ENCODE measurements at regions not wholly inside any gene's neighbourhood (a gene's known extent, or its start where the extent isn't known, plus 50 kb on each side); places are given as distances from the start of the nearest gene placed in this dataset.

DNA sequence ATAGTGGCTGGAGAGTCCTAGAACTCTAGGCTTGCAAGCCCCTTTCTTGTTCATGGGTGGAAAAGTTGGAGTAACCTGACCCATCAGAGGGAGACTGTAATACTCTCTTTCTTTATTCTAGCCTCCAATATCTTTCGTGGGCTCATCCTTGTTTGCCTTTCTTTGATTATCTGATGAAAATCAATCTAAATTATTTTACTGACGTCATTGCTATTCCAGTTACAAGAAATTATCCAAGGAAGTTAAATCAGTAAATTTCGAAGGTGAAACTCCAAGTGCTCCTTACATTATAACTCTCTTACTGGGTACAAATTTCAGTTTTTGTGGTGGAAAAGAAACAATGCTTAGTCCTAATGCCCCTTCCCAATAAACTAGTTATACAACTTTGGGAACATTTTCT is 412.9 kb downstream of the IDS start:
- TF ChIP-seq, protein P1, sequence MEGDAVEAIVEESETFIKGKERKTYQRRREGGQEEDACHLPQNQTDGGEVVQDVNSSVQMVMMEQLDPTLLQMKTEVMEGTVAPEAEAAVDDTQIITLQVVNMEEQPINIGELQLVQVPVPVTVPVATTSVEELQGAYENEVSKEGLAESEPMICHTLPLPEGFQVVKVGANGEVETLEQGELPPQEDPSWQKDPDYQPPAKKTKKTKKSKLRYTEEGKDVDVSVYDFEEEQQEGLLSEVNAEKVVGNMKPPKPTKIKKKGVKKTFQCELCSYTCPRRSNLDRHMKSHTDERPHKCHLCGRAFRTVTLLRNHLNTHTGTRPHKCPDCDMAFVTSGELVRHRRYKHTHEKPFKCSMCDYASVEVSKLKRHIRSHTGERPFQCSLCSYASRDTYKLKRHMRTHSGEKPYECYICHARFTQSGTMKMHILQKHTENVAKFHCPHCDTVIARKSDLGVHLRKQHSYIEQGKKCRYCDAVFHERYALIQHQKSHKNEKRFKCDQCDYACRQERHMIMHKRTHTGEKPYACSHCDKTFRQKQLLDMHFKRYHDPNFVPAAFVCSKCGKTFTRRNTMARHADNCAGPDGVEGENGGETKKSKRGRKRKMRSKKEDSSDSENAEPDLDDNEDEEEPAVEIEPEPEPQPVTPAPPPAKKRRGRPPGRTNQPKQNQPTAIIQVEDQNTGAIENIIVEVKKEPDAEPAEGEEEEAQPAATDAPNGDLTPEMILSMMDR (IDR thresholded peaks at IDR 0.05; ENCODE audit: low read depth, low read length, missing control alignments) = no peak
- H3K36me3 ChIP-seq (replicated peaks) = no peaks in the 10 kb centered on the region
- no peak overlapping the region for H3K4me3 ChIP-seq (ENCODE audit: low read depth, low read length)
- in situ Hi-C loops (cut with HindIII; ENCODE audit: low pct_ligation_motif_present, low sequenced_read_pairs) = no loop called here
- H3K27ac ChIP-seq = no peak overlapping the region
- DNase-seq = no peak
- H3K27me3 ChIP-seq (replicated peaks) = no peaks in the 10 kb centered on the region

DNA sequence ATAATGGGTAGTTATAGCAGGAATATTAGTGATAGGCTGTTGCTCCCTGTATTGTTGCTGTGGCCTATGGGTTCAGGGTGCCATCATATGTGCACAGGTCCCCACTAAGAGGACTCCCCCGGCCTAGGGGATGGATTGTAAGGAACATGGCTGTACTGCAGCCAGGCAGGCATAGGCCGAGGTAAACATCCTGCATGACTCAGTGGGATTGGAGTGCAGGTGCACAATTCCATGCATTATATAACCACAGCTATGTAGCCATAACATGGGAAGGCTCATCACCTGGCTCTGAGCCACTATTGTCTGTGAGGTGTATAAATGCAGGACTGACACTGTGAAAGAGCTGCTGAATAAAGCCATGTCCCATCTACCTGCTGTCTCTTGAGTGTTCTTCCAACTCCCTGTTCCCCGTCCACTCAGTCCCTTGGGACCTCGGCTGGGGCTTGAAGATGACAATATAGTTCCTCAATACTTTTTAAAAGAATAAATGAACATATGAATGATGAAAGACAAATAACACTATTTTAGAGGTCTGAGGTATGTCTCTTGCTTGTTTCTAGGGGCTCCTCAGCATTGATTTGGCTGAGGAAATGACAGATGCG is 425.2 kb downstream of the IDS start:
- TF ChIP-seq, protein P1 (IDR thresholded peaks at IDR 0.05; ENCODE audit: low read depth, low read length, missing control alignments) = no peak
- Histone ChIP-seq H3K36me3 (replicated peaks) (no peaks in the 10 kb centered on the region), H3K27me3 (replicated peaks) (no peaks in the 10 kb centered on the region), H3K4me3 (ENCODE audit: low read depth, low read length) (no peak overlapping the region), H3K27ac (no peak overlapping the region)
- no peak for DNase-seq
- in situ Hi-C loops (cut with HindIII; ENCODE audit: low pct_ligation_motif_present, low sequenced_read_pairs) = no loop called here

DNA sequence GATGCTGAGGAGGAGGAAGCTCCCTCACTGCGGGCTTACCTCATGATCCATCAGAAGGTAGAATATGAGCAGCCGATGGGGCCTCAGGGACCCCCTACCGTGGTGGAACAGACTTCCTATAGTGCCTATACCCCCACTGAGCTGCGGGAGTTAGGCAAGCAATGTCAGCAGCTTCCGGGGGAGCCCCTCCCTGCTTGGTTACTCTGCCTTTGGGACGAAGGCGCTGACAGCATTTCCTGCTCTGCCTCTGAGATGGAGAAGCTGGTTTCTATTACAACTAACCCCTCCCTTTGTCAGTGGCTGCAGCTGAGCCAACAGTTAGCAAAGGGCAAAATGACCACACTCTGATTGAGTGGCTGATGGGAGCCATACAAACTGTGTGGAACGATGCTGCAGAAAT is 430.7 kb downstream of the IDS start:
- TF ChIP-seq, protein P1 (IDR thresholded peaks at IDR 0.05; ENCODE audit: low read depth, low read length, missing control alignments) = no peak
- H3K36me3 ChIP-seq (replicated peaks) = no peaks in the 10 kb centered on the region
- H3K27ac ChIP-seq = no peak overlapping the region
- no peaks in the 10 kb centered on the region for H3K27me3 ChIP-seq (replicated peaks)
- peak; percentile 47 for DNase-seq
- H3K4me3 ChIP-seq (ENCODE audit: low read depth, low read length) = no peak overlapping the region
- in situ Hi-C loops (cut with HindIII; ENCODE audit: low pct_ligation_motif_present, low sequenced_read_pairs) = no loop called here

DNA sequence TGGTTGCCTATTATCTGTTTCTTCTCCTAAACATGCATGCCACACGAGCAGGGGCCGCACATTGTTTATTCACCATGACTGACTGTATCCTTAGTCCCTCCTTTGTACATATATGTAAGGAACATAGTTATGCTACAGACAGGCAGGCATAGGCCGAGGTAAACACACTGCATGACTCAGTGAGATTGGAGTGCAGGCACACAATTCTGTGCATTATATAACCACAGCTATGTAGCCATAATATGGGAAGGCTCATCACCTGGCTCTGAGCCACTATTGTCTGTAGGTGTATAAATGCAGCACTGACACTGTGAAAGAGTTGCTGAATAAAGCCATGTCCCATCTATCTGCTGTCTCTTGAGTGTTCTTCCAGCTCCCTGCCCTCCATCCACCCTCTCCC is 431.6 kb downstream of the IDS start:
- Histone ChIP-seq H3K36me3 (replicated peaks) (no peaks in the 10 kb centered on the region), H3K27me3 (replicated peaks) (no peaks in the 10 kb centered on the region), H3K4me3 (ENCODE audit: low read depth, low read length) (no peak overlapping the region), H3K27ac (no peak overlapping the region)
- DNase-seq = peak; percentile 6
- TF ChIP-seq, protein P1 (IDR thresholded peaks at IDR 0.05; ENCODE audit: low read depth, low read length, missing control alignments) = no peak
- in situ Hi-C loops (cut with HindIII; ENCODE audit: low pct_ligation_motif_present, low sequenced_read_pairs) = no loop called here

DNA sequence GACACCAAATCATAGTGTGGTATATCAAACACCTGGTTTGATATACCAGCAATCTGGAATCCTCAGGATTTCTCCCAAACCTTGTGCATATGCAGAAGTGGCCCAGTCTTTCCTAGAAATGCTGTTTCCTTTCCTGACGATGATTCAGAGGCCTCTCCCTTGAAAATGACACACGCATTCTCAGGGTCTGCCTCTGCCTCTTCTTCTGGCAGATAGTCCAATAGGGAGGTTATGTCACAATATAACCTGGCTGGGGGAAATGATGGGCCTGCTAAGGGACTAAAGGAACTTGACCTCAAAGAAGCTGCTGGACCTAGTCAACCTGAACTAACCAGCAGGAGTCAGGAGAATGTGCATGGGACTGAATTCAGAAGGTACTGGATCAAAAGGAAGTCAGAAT is 435.2 kb downstream of the IDS start:
- H3K36me3 ChIP-seq (replicated peaks) = no peaks in the 10 kb centered on the region
- no peaks in the 10 kb centered on the region for H3K27me3 ChIP-seq (replicated peaks)
- H3K4me3 ChIP-seq (ENCODE audit: low read depth, low read length) = no peak overlapping the region
- in situ Hi-C loops (cut with HindIII; ENCODE audit: low pct_ligation_motif_present, low sequenced_read_pairs) = no loop called here
- DNase-seq = peak; percentile 12
- H3K27ac ChIP-seq = no peak overlapping the region
- TF ChIP-seq, protein P1 (IDR thresholded peaks at IDR 0.05; ENCODE audit: low read depth, low read length, missing control alignments) = no peak

DNA sequence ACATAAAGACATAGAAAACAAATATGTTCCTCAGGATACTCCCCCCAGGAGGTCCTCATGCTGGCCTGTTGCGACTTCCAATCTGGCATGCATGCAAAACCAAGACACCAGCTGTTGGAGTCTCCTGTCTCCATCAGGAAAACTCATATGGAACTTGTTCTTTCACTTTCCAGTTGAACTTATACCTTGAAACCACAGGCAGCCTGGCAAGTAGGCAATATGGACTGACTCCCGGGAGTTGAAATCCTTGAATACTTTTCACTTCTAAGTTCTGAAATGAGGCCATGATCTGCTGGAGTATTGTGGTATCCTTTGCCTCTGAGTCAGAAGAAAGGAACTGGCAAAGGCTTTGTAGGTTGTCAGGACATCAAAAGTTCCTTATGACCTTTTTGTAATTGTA is 444.2 kb downstream of the IDS start:
- H3K36me3 ChIP-seq (replicated peaks) = no peaks in the 10 kb centered on the region
- DNase-seq = peak; percentile 29
- no peak overlapping the region for H3K27ac ChIP-seq
- TF ChIP-seq, protein P1 (IDR thresholded peaks at IDR 0.05; ENCODE audit: low read depth, low read length, missing control alignments) = no peak
- no peaks in the 10 kb centered on the region for H3K27me3 ChIP-seq (replicated peaks)
- no peak overlapping the region for H3K4me3 ChIP-seq (ENCODE audit: low read depth, low read length)
- in situ Hi-C loops (cut with HindIII; ENCODE audit: low pct_ligation_motif_present, low sequenced_read_pairs) = no loop called here
